Stomach (tissue), 8 donors: ENCODE measurements at regions not wholly inside any gene's neighbourhood (a gene's known extent, or its start where the extent isn't known, plus 50 kb on each side); places are given as distances from the start of the nearest gene placed in this dataset.
"Not testable (repeated sequence)": the region's sequence is repeated elsewhere in the genome, so short reads cannot be mapped to it uniquely, and the experiment has no call there.

Experiments used
- DNase-seq, 2 donors: peaks; one replicate each; pipeline versions ENCODE4 v3.0.0 to v3.0.0-alpha.2; 2013 to 2019
- H3K27ac ChIP-seq, 5 donors: fragments of 200-600 bp in 4 of 5; sonication (generic) in 4 of 5; one replicate each; pipeline ENCODE4 v1.5.1; 2013 to 2019; ENCODE audit warnings: mild to moderate bottlenecking in 1 of 5, moderate library complexity in 1 of 5
- H3K27me3 ChIP-seq, 3 donors: fragments of 200-600 bp; sonication (generic); one replicate each; pipeline ENCODE4 v1.5.1; 2017 to 2019; ENCODE audit warnings: mixed run types in 1 of 3
- H3K36me3 ChIP-seq, 4 donors: fragments of 200-600 bp; sonication (generic); 1 replicate in 3 of 4; 2 replicates in 1 of 4; pipeline ENCODE4 v1.5.1; 2016 to 2019
- H3K4me1 ChIP-seq, 4 donors: fragments of 200-600 bp; sonication (generic); one replicate each; pipeline ENCODE4 v1.5.1; 2016 to 2019
- H3K4me3 ChIP-seq, 4 donors: fragments of 200-600 bp; sonication (generic) in 3 of 4; one replicate each; pipeline ENCODE4 v1.5.1; 2016 to 2019; ENCODE audit warnings: mild to moderate bottlenecking in 1 of 4
- H3K9me3 ChIP-seq, 4 donors: fragments of 200-600 bp; sonication (generic); one replicate each; pipeline ENCODE4 v1.5.1; 2016 to 2019
- CTCF ChIP-seq, 7 experiments: fragments of 450-650 bp in 4 of 7; fragments of 200-600 bp in 3 of 7; sonication (generic) in 3 of 7; IDR thresholded peaks; one replicate each; pipeline ENCODE4 v1.5.1; 2016 to 2019; ENCODE audit warnings: antibody characterized with exemption in 7 of 7, control low read depth in 2 of 7, mild to moderate bottlenecking in 1 of 7
- EP300 ChIP-seq: sonication (generic); formaldehyde crosslinking; IDR thresholded peaks from one replicate; pipeline ENCODE4 v1.6.1; 2017; ENCODE audit warnings: antibody characterized with exemption
- POLR2A ChIP-seq, 4 donors: fragments of 450-650 bp; IDR thresholded peaks; one replicate each; pipeline ENCODE4 v1.6.1; 2016; ENCODE audit warnings: antibody characterized with exemption in 4 of 4, control low read depth in 2 of 4, mild to moderate bottlenecking in 1 of 4, moderate library complexity in 1 of 4
- POLR2AphosphoS5 ChIP-seq, 3 donors: sonication (generic); formaldehyde crosslinking; IDR thresholded peaks; one replicate each; pipeline ENCODE4 v1.6.1; 2016; ENCODE audit warnings: antibody characterized with exemption in 3 of 3
- whole genome bisulfite sequencing, 5 donors: extraction: QIAGEN DNeasy Blood & Tissue Kit in 3 of 5; methylation state at CpG; one replicate each; pipeline versions ENCODE4 v1.1.5 to v1.1.7; 2013 to 2018; 5-methylcytosine and 5-hydroxymethylcytosine counted together
- intact Hi-C: fragments of 100-400 bp; cut with DNase I; formaldehyde crosslinking; loops from one replicate; pipeline ENCODE4 v1.15.1; 2023; ENCODE audit warnings: low total_unique reads
- donor health status: healthy with polysubstance abuse.
- donor health status: Bipolar disorder and iron deficiency.
- donor health status: healthy.

GRCh38 chr1:38585460-38585859 lies 274.1 kb downstream of the RRAGC start:
- TF ChIP-seq CTCF (IDR thresholded peaks at IDR 0.05) (no peak), POLR2AphosphoS5 (IDR thresholded peaks at IDR 0.05) (no peak), POLR2A (IDR thresholded peaks at IDR 0.05) (no peak), EP300 (no peak)
- H3K27ac ChIP-seq = no peak overlapping the region
- WGBS, 5 donors = 65 to 81% (median 72%) methylated on average over 3 of the region's 3 CpGs
- no peak for DNase-seq
- H3K9me3 ChIP-seq = no peaks in the 10 kb centered on the region
- no peaks in the 10 kb centered on the region for H3K36me3 ChIP-seq
- intact Hi-C loops = no loop called here
- H3K27me3 ChIP-seq = peaks cover 0 to 19% (median 0%) of the 10 kb centered on the region in 3 donors
- H3K4me1 ChIP-seq = no peaks in the 10 kb centered on the region
- no peak overlapping the region for H3K4me3 ChIP-seq

GRCh38 chr1:38584448-38585355 lies 274.9 kb downstream of the RRAGC start:
- intact Hi-C loops = no loop called here
- H3K27ac ChIP-seq = no peak overlapping the region
- peaks cover 0 to 26% (median 0%) of the 10 kb centered on the region in 3 donors for H3K27me3 ChIP-seq
- no peaks in the 10 kb centered on the region for H3K9me3 ChIP-seq
- no peaks in the 10 kb centered on the region for H3K36me3 ChIP-seq
- DNase-seq = no peak
- no peak overlapping the region for H3K4me3 ChIP-seq
- H3K4me1 ChIP-seq = no peaks in the 10 kb centered on the region
- WGBS, 5 donors = 68 to 79% (median 74%) methylated on average over 10 to 11 of the region's 11 CpGs
- TF ChIP-seq CTCF (IDR thresholded peaks at IDR 0.05) (no peak), EP300 (no peak), POLR2AphosphoS5 (IDR thresholded peaks at IDR 0.05) (no peak), POLR2A (IDR thresholded peaks at IDR 0.05) (no peak)

GRCh38 chr1:38583287-38583686 lies 276.3 kb downstream of the RRAGC start:
- H3K4me1 ChIP-seq, H3K27ac ChIP-seq, intact Hi-C loops, H3K9me3 ChIP-seq, H3K36me3 ChIP-seq, H3K4me3 ChIP-seq, DNase-seq: not testable (repeated sequence)
- peaks cover 4 to 40% (median 5%) of the 10 kb centered on the region in 3 donors for H3K27me3 ChIP-seq
- 81 to 91% (median 83%) methylated on average over 2 of the region's 2 CpGs for WGBS, 5 donors

- peaks cover 7 to 11% (median 10%) of the 10 kb centered on the region in 4 donors for H3K4me1 ChIP-seq
- DNase-seq = no peak
- intact Hi-C loops = no loop called here
Observed at GRCh38 chr1:38581396-38581795, 278.2 kb downstream of the RRAGC start.

More at GRCh38 chr1:38581396-38581795, 278.2 kb downstream of the RRAGC start:
- 44 to 68% (median 56%) methylated on average over 2 of the region's 2 CpGs for WGBS, 5 donors
- no peak overlapping the region for H3K27ac ChIP-seq
- H3K36me3 ChIP-seq = no peaks in the 10 kb centered on the region
- H3K27me3 ChIP-seq = peaks cover 4 to 53% (median 15%) of the 10 kb centered on the region in 3 donors
- no peaks in the 10 kb centered on the region for H3K9me3 ChIP-seq
- no peak overlapping the region for H3K4me3 ChIP-seq
- no peak for TF ChIP-seq POLR2AphosphoS5 (IDR thresholded peaks at IDR 0.05)
- no peak for TF ChIP-seq POLR2A (IDR thresholded peaks at IDR 0.05)
- TF ChIP-seq EP300 = no peak
- TF ChIP-seq CTCF (IDR thresholded peaks at IDR 0.05) = no peak
